ENCODE measurements at regions not wholly inside any gene's neighbourhood (a gene's known extent, or its start where the extent isn't known, plus 50 kb on each side); places are given as distances from the start of the nearest gene placed in this dataset.

DNA sequence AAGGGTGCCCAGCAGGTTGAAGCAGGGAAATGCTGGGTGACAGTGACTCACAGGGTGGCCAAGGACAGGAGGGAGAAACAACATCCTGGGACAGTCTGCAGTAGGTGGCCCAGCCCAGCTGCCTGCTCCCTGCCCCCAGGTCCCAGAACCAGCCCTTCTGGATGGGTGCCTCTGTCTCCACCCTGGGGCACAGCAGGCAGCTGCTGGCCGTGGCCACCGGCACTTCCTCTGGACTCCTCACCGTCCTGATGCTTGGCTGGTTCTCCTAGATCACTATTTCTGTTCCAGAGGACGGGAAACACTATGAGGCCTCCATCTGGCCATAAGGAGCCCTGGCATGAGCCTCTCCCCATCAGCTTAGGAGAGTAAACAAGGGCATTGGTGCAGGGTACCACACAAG, 258.9 kb downstream of the XXYLT1 start:
- TF ChIP-seq, protein P1, sequence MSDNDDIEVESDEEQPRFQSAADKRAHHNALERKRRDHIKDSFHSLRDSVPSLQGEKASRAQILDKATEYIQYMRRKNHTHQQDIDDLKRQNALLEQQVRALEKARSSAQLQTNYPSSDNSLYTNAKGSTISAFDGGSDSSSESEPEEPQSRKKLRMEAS (IDR thresholded peaks at IDR 0.05), result no peak
- no peak for TF ChIP-seq TCF12 (IDR thresholded peaks at IDR 0.05; ENCODE audit: low read depth)
- TF ChIP-seq EP300 (IDR thresholded peaks at IDR 0.05; ENCODE audit: borderline replicate concordance), result no peak
- no peak for TF ChIP-seq YY1 (IDR thresholded peaks at IDR 0.05; ENCODE audit: low read depth)
